Effector CD8-positive, alpha-beta T cell (primary cell): ENCODE measurements at regions not wholly inside any gene's neighbourhood (a gene's known extent, or its start where the extent isn't known, plus 50 kb on each side); places are given as distances from the start of the nearest gene placed in this dataset.

Source experiments
- DNase-seq: peaks from one replicate; lab custom pipeline; 2025; lab: John Stamatoyannopoulos, UW

- no peak for DNase-seq
These were observed 70.8 kb upstream of the PGRMC2 start for GRCh38 chr4:128358231-128358912.

- no peak for DNase-seq
These were observed 69.7 kb upstream of the PGRMC2 start for GRCh38 chr4:128357286-128357685.

GRCh38 chr4:128355305-128355704, 67.7 kb upstream of the PGRMC2 start:
- DNase-seq, result no peak

- no peak for DNase-seq
These were observed 66.7 kb upstream of the PGRMC2 start for GRCh38 chr4:128354205-128354821.

- DNase-seq, result no peak
These were observed 66.2 kb upstream of the PGRMC2 start for GRCh38 chr4:128353791-128354190.

GRCh38 chr4:128351502-128351901, 63.9 kb upstream of the PGRMC2 start:
- DNase-seq, result no peak

GRCh38 chr4:128350449-128351045, 62.9 kb upstream of the PGRMC2 start:
- no peak for DNase-seq

- no peak for DNase-seq
These were observed 62.3 kb upstream of the PGRMC2 start for GRCh38 chr4:128349921-128350320.

- no peak for DNase-seq
These were observed 60.5 kb upstream of the PGRMC2 start for GRCh38 chr4:128347930-128348660.

GRCh38 chr4:128347175-128347868, 59.7 kb upstream of the PGRMC2 start:
- DNase-seq, result no peak

GRCh38 chr4:128346054-128346716, 58.6 kb upstream of the PGRMC2 start:
- DNase-seq, result no peak

- no peak for DNase-seq
These were observed 58.0 kb upstream of the PGRMC2 start for GRCh38 chr4:128345650-128346049.

- no peak for DNase-seq
These were observed 55.1 kb upstream of the PGRMC2 start for GRCh38 chr4:128342762-128343161.

GRCh38 chr4:128341634-128342033, 54.0 kb upstream of the PGRMC2 start:
- no peak for DNase-seq

GRCh38 chr4:128338634-128339355, 51.2 kb upstream of the PGRMC2 start:
- DNase-seq, result no peak

- no peak for DNase-seq
These were observed 50.2 kb upstream of the PGRMC2 start for GRCh38 chr4:128337863-128338262.
